Heart right ventricle (tissue), 16 donors: ENCODE measurements at regions not wholly inside any gene's neighbourhood (a gene's known extent, or its start where the extent isn't known, plus 50 kb on each side); places are given as distances from the start of the nearest gene placed in this dataset.

Experiments used
- ATAC-seq, 8 donors: fragments of 200-7000 bp; cut with Tn5 transposase; one replicate each; pipeline ENCODE4 v1.9.1; 2020; ENCODE audit warnings: mild to moderate bottlenecking in 8 of 8, moderate library complexity in 8 of 8, moderate number of reproducible peaks in 1 of 8
- DNase-seq, 2 donors: peaks; one replicate each; pipeline ENCODE4 v3.0.0-alpha.2; 2020
- H3K27ac ChIP-seq, 10 donors: fragments of 200-600 bp; sonication (generic) in 2 of 10; one replicate each; pipeline versions ENCODE4 v1.5.0 to v1.8.0; 2020 to 2022; ENCODE audit warnings: mild to moderate bottlenecking in 3 of 10
- H3K27me3 ChIP-seq, 7 donors: fragments of 200-600 bp; one replicate each; pipeline ENCODE4 v1.8.0; 2021 to 2022; ENCODE audit warnings: mild to moderate bottlenecking in 2 of 7
- H3K36me3 ChIP-seq, 9 donors: fragments of 200-600 bp; sonication (generic) in 1 of 9; one replicate each; pipeline versions ENCODE4 v1.5.0 to v1.8.0; 2020 to 2022; ENCODE audit warnings: mild to moderate bottlenecking in 2 of 9
- H3K4me1 ChIP-seq, 9 donors: fragments of 200-600 bp; sonication (generic) in 1 of 9; one replicate each; pipeline versions ENCODE4 v1.5.0 to v1.8.0; 2020 to 2022; ENCODE audit warnings: mild to moderate bottlenecking in 4 of 9
- H3K4me3 ChIP-seq, 10 donors: fragments of 200-600 bp; sonication (generic) in 2 of 10; one replicate each; pipeline versions ENCODE4 v1.5.0 to v1.8.0; 2020 to 2022; ENCODE audit warnings: mild to moderate bottlenecking in 7 of 10, moderate library complexity in 2 of 10
- H3K9me3 ChIP-seq, 11 donors: fragments of 200-600 bp in 10 of 11; sonication (generic) in 2 of 11; one replicate each; pipeline versions ENCODE4 v1.5.0 to v1.8.0; 2013 to 2022; ENCODE audit warnings: mild to moderate bottlenecking in 2 of 11, control low read depth in 1 of 11, moderate library complexity in 1 of 11
- whole genome bisulfite sequencing, 2 donors: extraction: QIAGEN DNeasy Blood & Tissue Kit; methylation state at CpG; one replicate each; pipeline ENCODE4 v1.1.7; 2013; ENCODE audit warnings: inconsistent platforms in 1 of 2; 5-methylcytosine and 5-hydroxymethylcytosine counted together
- intact Hi-C, 10 donors: fragments of 100-400 bp; cut with DNase I; formaldehyde crosslinking; loops; one replicate each; pipeline versions ENCODE4 v1.11.1 to v1.14.2; 2022
- TF ChIP-seq, protein P1 (sequence below), 9 donors: fragments of 200-600 bp; sonication (generic) in 2 of 9; IDR thresholded peaks; one replicate each; pipeline versions ENCODE4 v1.5.0 to v1.8.0; 2021 to 2022; ENCODE audit warnings: antibody characterized with exemption in 9 of 9, mild to moderate bottlenecking in 5 of 9, moderate library complexity in 1 of 9
- donor health status: Arrhythmogenic right ventricular cardiomyopathy.
- donor health status: ischemic (EF 13 %, LVEDD 7.1; RV severe dilation, severe dysfunction).
- donor health status: healthy with polysubstance abuse.
- donor health status: DM: no; HTN: yes; CAD: no.
- donor health status: DM: no; HTN: no; CAD: no.
- donor health status: ischemic (EF 25% LVEDD 6.9; RV normal size, moderate dysfunction).
- donor health status: ischemic (EF 25% LVEDD 5.7; RV mildly dilated, moderate dysfunction).
- donor health status: healthy.
- donor health status: DM: yes; HTN: yes; CAD: no.
- donor health status: Ischemic cardiomyopathy.
- donor health status: ischemic (EF 35%, LVEDD 5.7; RV mildly dilated, moderate dysfunction).
- donor health status: nonischemic (EF 11% LVEDD 7.7; RV severe dilation, severe dysfunction).
- donor health status: DM: yes; HTN: yes; CAD: no.
- donor health status: PGD.
- donor health status: ischemic (EF 29% LVEDD 5.4; RV normal size, mild dysfunction).
- donor health status: nonischemic (EF 23%, LVEDD 6.1; RV moderate dilation, normal function).

DNA sequence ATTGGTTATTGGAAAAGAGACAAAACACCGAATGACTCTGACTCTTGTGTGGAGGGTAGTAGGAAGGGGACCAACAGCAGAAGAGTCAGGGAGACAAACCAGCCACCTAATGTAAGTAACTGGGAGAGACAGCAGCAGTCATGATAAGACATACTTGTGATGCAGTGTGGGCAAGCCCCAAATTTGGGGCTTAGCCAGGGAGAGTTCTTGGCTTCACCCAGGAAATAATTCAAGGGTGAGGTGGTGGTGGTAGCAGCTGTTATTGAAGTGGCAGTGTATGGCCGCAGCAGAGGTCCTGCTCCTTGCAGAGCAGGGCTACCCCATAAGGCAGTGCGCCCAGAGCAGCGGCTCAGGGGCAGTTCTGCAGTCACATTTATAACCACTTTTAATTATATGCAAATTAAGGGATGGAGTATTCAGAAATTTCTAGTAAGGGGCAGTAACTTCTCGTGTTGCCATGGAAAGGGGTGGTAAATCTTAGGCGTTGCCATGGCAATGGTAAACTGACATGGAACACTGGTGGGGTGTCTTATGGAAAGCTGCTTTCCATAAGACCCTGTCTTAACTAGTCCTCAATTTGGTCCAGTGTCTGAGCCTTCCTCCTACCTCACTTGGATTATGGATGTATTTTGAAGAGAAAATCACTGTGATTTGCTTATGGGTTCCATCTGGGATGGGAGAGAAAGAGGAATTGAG is 317.1 kb downstream of the PHKB start:
- Histone ChIP-seq H3K9me3 (no peaks in the 10 kb centered on the region), H3K27ac (no peak overlapping the region), H3K4me1 (peaks cover 0 to 15% (median 0%) of the 10 kb centered on the region in 9 donors), H3K36me3 (no peaks in the 10 kb centered on the region), H3K27me3 (no peaks in the 10 kb centered on the region), H3K4me3 (no peak overlapping the region)
- TF ChIP-seq, protein P1, sequence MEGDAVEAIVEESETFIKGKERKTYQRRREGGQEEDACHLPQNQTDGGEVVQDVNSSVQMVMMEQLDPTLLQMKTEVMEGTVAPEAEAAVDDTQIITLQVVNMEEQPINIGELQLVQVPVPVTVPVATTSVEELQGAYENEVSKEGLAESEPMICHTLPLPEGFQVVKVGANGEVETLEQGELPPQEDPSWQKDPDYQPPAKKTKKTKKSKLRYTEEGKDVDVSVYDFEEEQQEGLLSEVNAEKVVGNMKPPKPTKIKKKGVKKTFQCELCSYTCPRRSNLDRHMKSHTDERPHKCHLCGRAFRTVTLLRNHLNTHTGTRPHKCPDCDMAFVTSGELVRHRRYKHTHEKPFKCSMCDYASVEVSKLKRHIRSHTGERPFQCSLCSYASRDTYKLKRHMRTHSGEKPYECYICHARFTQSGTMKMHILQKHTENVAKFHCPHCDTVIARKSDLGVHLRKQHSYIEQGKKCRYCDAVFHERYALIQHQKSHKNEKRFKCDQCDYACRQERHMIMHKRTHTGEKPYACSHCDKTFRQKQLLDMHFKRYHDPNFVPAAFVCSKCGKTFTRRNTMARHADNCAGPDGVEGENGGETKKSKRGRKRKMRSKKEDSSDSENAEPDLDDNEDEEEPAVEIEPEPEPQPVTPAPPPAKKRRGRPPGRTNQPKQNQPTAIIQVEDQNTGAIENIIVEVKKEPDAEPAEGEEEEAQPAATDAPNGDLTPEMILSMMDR (IDR thresholded peaks at IDR 0.05), result no peak
- 78 to 80% methylated on average over 6 of the region's 6 CpGs for WGBS, 2 donors
- no peak for ATAC-seq
- DNase-seq, result no peak
- intact Hi-C loops, result no loop called here

DNA sequence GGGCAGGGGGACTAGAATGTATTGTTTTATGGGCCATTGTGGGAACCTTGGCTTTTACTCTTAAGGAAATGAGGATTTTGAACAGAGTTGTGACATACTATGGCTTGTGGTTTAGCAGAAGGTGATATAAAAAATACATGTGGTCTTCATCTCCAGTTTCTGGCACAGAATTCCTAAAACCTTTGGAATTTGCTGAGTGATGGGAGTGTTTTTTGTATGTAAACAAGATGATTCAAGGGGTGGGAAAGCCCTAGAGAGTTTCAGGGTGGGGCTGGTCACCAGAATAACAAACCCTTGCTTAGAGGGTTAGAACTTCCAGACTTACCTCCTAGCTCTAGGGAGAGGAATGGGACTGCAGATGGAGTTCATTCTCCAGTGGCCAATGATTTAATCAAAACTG is 316.1 kb downstream of the PHKB start:
- ATAC-seq, result no peak
- TF ChIP-seq, protein P1 (IDR thresholded peaks at IDR 0.05), result no peak
- DNase-seq, result no peak
- no peak overlapping the region for H3K27ac ChIP-seq
- intact Hi-C loops, result no loop called here
- no peaks in the 10 kb centered on the region for H3K36me3 ChIP-seq
- H3K27me3 ChIP-seq, result no peaks in the 10 kb centered on the region
- no peak overlapping the region for H3K4me3 ChIP-seq
- no peaks in the 10 kb centered on the region for H3K9me3 ChIP-seq
- peaks cover 0 to 15% (median 0%) of the 10 kb centered on the region in 9 donors for H3K4me1 ChIP-seq

DNA sequence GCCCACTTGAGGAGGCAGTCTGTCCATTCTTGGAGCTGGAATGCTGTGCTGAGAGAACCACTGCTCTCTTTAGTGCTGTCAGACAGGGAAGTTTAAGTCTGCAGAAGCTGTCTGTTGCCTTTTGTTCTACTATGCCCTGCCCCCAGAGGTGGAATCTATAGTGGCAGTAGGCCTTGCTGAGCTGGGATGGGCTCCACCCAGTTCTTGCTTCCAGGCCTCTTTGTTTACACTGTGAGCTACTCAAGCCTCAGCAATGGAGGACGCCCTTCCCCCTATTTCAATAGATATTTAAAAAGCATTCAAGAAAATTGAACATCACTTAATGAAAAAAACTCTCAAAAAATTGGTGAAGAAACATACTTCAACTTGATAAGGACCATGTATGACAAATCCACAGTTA is 313.5 kb downstream of the PHKB start:
- ATAC-seq (no peak), DNase-seq (no peak)
- Histone ChIP-seq H3K4me1 (peaks cover 0 to 8% (median 0%) of the 10 kb centered on the region in 9 donors), H3K9me3 (peaks cover 0 to 5% (median 0%) of the 10 kb centered on the region in 11 donors), H3K36me3 (no peaks in the 10 kb centered on the region), H3K27ac (no peak overlapping the region), H3K27me3 (no peaks in the 10 kb centered on the region), H3K4me3 (no peak overlapping the region)
- TF ChIP-seq, protein P1 (IDR thresholded peaks at IDR 0.05), result no peak
- 69 to 73% methylated on average over 1 of the region's 1 CpG for WGBS, 2 donors
- intact Hi-C loops, result no loop called here

DNA sequence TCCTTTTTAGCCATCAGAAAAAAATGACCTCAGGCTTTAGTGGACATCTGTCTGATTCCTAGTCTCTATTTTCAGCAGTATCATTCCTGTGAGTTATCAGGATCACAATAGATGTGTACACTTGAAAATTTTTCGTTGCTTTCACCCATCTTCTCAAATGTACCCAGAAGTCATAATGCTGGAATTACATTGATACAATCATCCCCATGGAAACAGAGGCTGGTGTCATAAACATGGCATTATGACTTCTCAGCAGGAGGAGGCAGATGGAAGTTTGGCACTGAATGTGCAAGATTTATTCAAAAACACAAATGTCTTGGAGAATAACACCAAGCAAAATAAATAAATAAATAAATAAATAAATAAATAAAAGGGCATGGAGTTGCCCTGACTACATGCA is 292.5 kb downstream of the PHKB start:
- peaks cover 0 to 8% (median 0%) of the 10 kb centered on the region in 11 donors for H3K9me3 ChIP-seq
- H3K4me1 ChIP-seq, result no peaks in the 10 kb centered on the region
- TF ChIP-seq, protein P1 (IDR thresholded peaks at IDR 0.05), result no peak
- H3K4me3 ChIP-seq, result no peak overlapping the region
- H3K36me3 ChIP-seq, result no peaks in the 10 kb centered on the region
- intact Hi-C loops, result no loop called here
- no peak overlapping the region for H3K27ac ChIP-seq
- DNase-seq, result no peak
- H3K27me3 ChIP-seq, result no peaks in the 10 kb centered on the region
- ATAC-seq, result no peak
- 40 to 41% methylated on average over 1 of the region's 1 CpG for WGBS, 2 donors
